ENCODE measurements at regions not wholly inside any gene's neighbourhood (a gene's known extent, or its start where the extent isn't known, plus 50 kb on each side); places are given as distances from the start of the nearest gene placed in this dataset.
"Not testable (repeated sequence)": the region's sequence is repeated elsewhere in the genome, so short reads cannot be mapped to it uniquely, and the experiment has no call there.

- Histone ChIP-seq H3K27ac (no peak overlapping the region), H3K4me1 (replicated peaks) (no peaks in the 10 kb centered on the region), H3K36me3 (no peaks in the 10 kb centered on the region), H3K4me3 (no peak overlapping the region), H3K9me3 (no peaks in the 10 kb centered on the region), H3K27me3 (replicated peaks; ENCODE audit: insufficient read depth) (no peaks in the 10 kb centered on the region)
- intact Hi-C loops (cut with DNase I): no loop called here
- DNase-seq (ENCODE audit: low spot score): no peak
- 50% methylated on average over 4 of the region's 4 CpGs for WGBS
- TF ChIP-seq CTCF (IDR thresholded peaks at IDR 0.05) (no peak), POLR2A (IDR thresholded peaks at IDR 0.05) (no peak), POLR2AphosphoS5 (IDR thresholded peaks at IDR 0.05) (no peak)
These were observed 128.2 kb downstream of the USP22 start for GRCh38 chr17:20914658-20915057.

GRCh38 chr17:20916383-20916782 lies 126.4 kb downstream of the USP22 start:
- TF ChIP-seq POLR2AphosphoS5 (IDR thresholded peaks at IDR 0.05): peak; percentile 56
- TF ChIP-seq CTCF (IDR thresholded peaks at IDR 0.05): no peak
- TF ChIP-seq POLR2A (IDR thresholded peaks at IDR 0.05): no peak
- no peak overlapping the region for H3K27ac ChIP-seq
- 49% methylated on average over 4 of the region's 4 CpGs for WGBS
- intact Hi-C loops (cut with DNase I): no loop called here
- H3K9me3 ChIP-seq: no peaks in the 10 kb centered on the region
- DNase-seq (ENCODE audit: low spot score): no peak
- no peaks in the 10 kb centered on the region for H3K36me3 ChIP-seq
- no peaks in the 10 kb centered on the region for H3K4me1 ChIP-seq (replicated peaks)
- peak overlapping the region in 1 of 2 donors; percentile 1 for H3K4me3 ChIP-seq
- H3K27me3 ChIP-seq (replicated peaks; ENCODE audit: insufficient read depth): no peaks in the 10 kb centered on the region

GRCh38 chr17:20917610-20918306 lies 125.1 kb downstream of the USP22 start:
- H3K27ac ChIP-seq; H3K36me3 ChIP-seq; DNase-seq (ENCODE audit: low spot score); H3K4me3 ChIP-seq; intact Hi-C loops (cut with DNase I); H3K27me3 ChIP-seq (replicated peaks; ENCODE audit: insufficient read depth); H3K4me1 ChIP-seq (replicated peaks); H3K9me3 ChIP-seq: not testable (repeated sequence)
- 98% methylated on average over 10 of the region's 10 CpGs for WGBS

GRCh38 chr17:20920095-20920814 lies 122.6 kb downstream of the USP22 start:
- Histone ChIP-seq H3K27ac (no peak overlapping the region), H3K4me1 (replicated peaks) (no peaks in the 10 kb centered on the region), H3K27me3 (replicated peaks; ENCODE audit: insufficient read depth) (no peaks in the 10 kb centered on the region), H3K36me3 (no peaks in the 10 kb centered on the region), H3K9me3 (no peaks in the 10 kb centered on the region), H3K4me3 (no peak overlapping the region)
- no peak for DNase-seq (ENCODE audit: low spot score)
- intact Hi-C loops (cut with DNase I): no loop called here
- TF ChIP-seq POLR2A (IDR thresholded peaks at IDR 0.05) (no peak), POLR2AphosphoS5 (IDR thresholded peaks at IDR 0.05) (no peak), CTCF (IDR thresholded peaks at IDR 0.05) (no peak)
- 73% methylated on average over 3 of the region's 3 CpGs for WGBS

GRCh38 chr17:20920815-20921199 lies 122.0 kb downstream of the USP22 start:
- H3K9me3 ChIP-seq: no peaks in the 10 kb centered on the region
- peak overlapping the region in 1 of 2 donors; percentile 48 for H3K27ac ChIP-seq
- intact Hi-C loops (cut with DNase I): no loop called here
- TF ChIP-seq CTCF (IDR thresholded peaks at IDR 0.05) (no peak), POLR2AphosphoS5 (IDR thresholded peaks at IDR 0.05) (no peak), POLR2A (IDR thresholded peaks at IDR 0.05) (no peak)
- no peak for DNase-seq (ENCODE audit: low spot score)
- H3K36me3 ChIP-seq: no peaks in the 10 kb centered on the region
- 13% methylated on average over 1 of the region's 1 CpG for WGBS
- H3K4me1 ChIP-seq (replicated peaks): no peaks in the 10 kb centered on the region
- H3K4me3 ChIP-seq: no peak overlapping the region
- H3K27me3 ChIP-seq (replicated peaks; ENCODE audit: insufficient read depth): no peaks in the 10 kb centered on the region

All from prostate gland (tissue), 2 donors.